GM12875 (cell line): ENCODE measurements at regions not wholly inside any gene's neighbourhood (a gene's known extent, or its start where the extent isn't known, plus 50 kb on each side); places are given as distances from the start of the nearest gene placed in this dataset.
"Not testable (repeated sequence)": the region's sequence is repeated elsewhere in the genome, so short reads cannot be mapped to it uniquely, and the experiment has no call there.

Experiments
- H3K4me3 ChIP-seq: one replicate; pipeline ENCODE4 v1.5.1; 2011; ENCODE audit warnings: low read depth, low read length, control low read depth
- CTCF ChIP-seq: IDR thresholded peaks from 2 replicates; pipeline ENCODE4 v1.5.1; 2011; ENCODE audit warnings: low read depth, mild to moderate bottlenecking, control low read depth, inconsistent platforms, low read length, moderate library complexity, borderline replicate concordance; ENCODE audit not compliant: insufficient read depth

- TF ChIP-seq CTCF: no peak
These were observed 208.8 kb downstream of the COX18 start for GRCh38 chr4:72860766-72861165.

GRCh38 chr4:72858328-72858727 lies 211.2 kb downstream of the COX18 start:
- H3K4me3 ChIP-seq: no peak overlapping the region
- TF ChIP-seq CTCF: no peak

More at GRCh38 chr4:72860766-72861165, 208.8 kb downstream of the COX18 start:
- H3K4me3 ChIP-seq: no peak overlapping the region

- H3K4me3 ChIP-seq: no peak overlapping the region
These were observed 211.7 kb downstream of the COX18 start for GRCh38 chr4:72857787-72858186.

GRCh38 chr4:72857216-72857615 lies 212.3 kb downstream of the COX18 start:
- H3K4me3 ChIP-seq: no peak overlapping the region
- TF ChIP-seq CTCF: no peak

More at GRCh38 chr4:72857787-72858186, 211.7 kb downstream of the COX18 start:
- no peak for TF ChIP-seq CTCF

GRCh38 chr4:72846280-72847111 lies 223.0 kb downstream of the COX18 start:
- no peak overlapping the region for H3K4me3 ChIP-seq
- TF ChIP-seq CTCF: no peak

GRCh38 chr4:72843466-72843865 lies 226.1 kb downstream of the COX18 start:
- TF ChIP-seq CTCF: no peak
- no peak overlapping the region for H3K4me3 ChIP-seq

GRCh38 chr4:72842323-72842722 lies 227.2 kb downstream of the COX18 start:
- no peak overlapping the region for H3K4me3 ChIP-seq
- no peak for TF ChIP-seq CTCF

GRCh38 chr4:72840166-72840565 lies 229.3 kb downstream of the COX18 start:
- H3K4me3 ChIP-seq: not testable (repeated sequence)
